ENCODE measurements at regions not wholly inside any gene's neighbourhood (a gene's known extent, or its start where the extent isn't known, plus 50 kb on each side); places are given as distances from the start of the nearest gene placed in this dataset.

GRCh38 chr12:131222329-131223139, 268.8 kb downstream of the ADGRD1 start:
- TF ChIP-seq POLR2A (IDR thresholded peaks at IDR 0.05; ENCODE audit: low read depth, low read length) (no peak), POLR2AphosphoS5 (IDR thresholded peaks at IDR 0.05; ENCODE audit: low read depth, low read length) (no peak), POU2F2 (IDR thresholded peaks at IDR 0.05; ENCODE audit: low read depth, low read length) (no peak), SPI1 (IDR thresholded peaks at IDR 0.05; ENCODE audit: low read depth, low read length) (no peak), TAF1 (IDR thresholded peaks at IDR 0.05; ENCODE audit: low read depth, low read length) (no peak)

All from GM12891 (cell line).